Hepatocyte (in vitro differentiated cells): ENCODE measurements at regions not wholly inside any gene's neighbourhood (a gene's known extent, or its start where the extent isn't known, plus 50 kb on each side); places are given as distances from the start of the nearest gene placed in this dataset.

Source experiments
- EZH2 ChIP-seq: fragments of 200-600 bp; sonication (generic); IDR thresholded peaks from 2 replicates; pipeline ENCODE4 v1.6.1; 2016; ENCODE audit warnings: antibody characterized with exemption, mild to moderate bottlenecking, borderline replicate concordance
- TF ChIP-seq, protein P1 (sequence below): fragments of 200-600 bp; sonication (generic); IDR thresholded peaks from 2 replicates; pipeline ENCODE4 v1.5.1; 2016; ENCODE audit warnings: antibody characterized with exemption, mild to moderate bottlenecking; ENCODE audit not compliant: poor library complexity

GRCh38 chr2:183807870-183808269 is 683.6 kb downstream of the NUP35 start:
- TF ChIP-seq, protein P1, sequence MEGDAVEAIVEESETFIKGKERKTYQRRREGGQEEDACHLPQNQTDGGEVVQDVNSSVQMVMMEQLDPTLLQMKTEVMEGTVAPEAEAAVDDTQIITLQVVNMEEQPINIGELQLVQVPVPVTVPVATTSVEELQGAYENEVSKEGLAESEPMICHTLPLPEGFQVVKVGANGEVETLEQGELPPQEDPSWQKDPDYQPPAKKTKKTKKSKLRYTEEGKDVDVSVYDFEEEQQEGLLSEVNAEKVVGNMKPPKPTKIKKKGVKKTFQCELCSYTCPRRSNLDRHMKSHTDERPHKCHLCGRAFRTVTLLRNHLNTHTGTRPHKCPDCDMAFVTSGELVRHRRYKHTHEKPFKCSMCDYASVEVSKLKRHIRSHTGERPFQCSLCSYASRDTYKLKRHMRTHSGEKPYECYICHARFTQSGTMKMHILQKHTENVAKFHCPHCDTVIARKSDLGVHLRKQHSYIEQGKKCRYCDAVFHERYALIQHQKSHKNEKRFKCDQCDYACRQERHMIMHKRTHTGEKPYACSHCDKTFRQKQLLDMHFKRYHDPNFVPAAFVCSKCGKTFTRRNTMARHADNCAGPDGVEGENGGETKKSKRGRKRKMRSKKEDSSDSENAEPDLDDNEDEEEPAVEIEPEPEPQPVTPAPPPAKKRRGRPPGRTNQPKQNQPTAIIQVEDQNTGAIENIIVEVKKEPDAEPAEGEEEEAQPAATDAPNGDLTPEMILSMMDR = no peak
- no peak for TF ChIP-seq EZH2
